GM06990 (cell line): ENCODE measurements at regions not wholly inside any gene's neighbourhood (a gene's known extent, or its start where the extent isn't known, plus 50 kb on each side); places are given as distances from the start of the nearest gene placed in this dataset.

Experiments
- DNase-seq: peaks from one replicate; pipeline ENCODE4 v3.0.0-alpha.2; 2011; ENCODE audit not compliant: insufficient read length; ENCODE audit errors: extremely low read depth
- H3K27me3 ChIP-seq: replicated peaks from 2 replicates; pipeline ENCODE4 v1.6.0; 2011; ENCODE audit warnings: low read length; ENCODE audit not compliant: control insufficient read depth, insufficient read depth
- H3K36me3 ChIP-seq: 2 replicates; pipeline ENCODE4 v1.5.1; 2011; ENCODE audit warnings: low read length; ENCODE audit not compliant: control insufficient read depth, insufficient read depth
- H3K4me3 ChIP-seq: replicated peaks from 2 replicates; pipeline ENCODE4 v1.5.1; 2011; ENCODE audit warnings: low read depth, mild to moderate bottlenecking, control low read depth, low read length
- TF ChIP-seq, protein P1 (sequence below): IDR thresholded peaks from 2 replicates; pipeline ENCODE4 v1.5.1; 2011; ENCODE audit warnings: low read length, control low read depth, mild to moderate bottlenecking, inconsistent platforms; ENCODE audit not compliant: insufficient read depth, poor library complexity, severe bottlenecking

DNA sequence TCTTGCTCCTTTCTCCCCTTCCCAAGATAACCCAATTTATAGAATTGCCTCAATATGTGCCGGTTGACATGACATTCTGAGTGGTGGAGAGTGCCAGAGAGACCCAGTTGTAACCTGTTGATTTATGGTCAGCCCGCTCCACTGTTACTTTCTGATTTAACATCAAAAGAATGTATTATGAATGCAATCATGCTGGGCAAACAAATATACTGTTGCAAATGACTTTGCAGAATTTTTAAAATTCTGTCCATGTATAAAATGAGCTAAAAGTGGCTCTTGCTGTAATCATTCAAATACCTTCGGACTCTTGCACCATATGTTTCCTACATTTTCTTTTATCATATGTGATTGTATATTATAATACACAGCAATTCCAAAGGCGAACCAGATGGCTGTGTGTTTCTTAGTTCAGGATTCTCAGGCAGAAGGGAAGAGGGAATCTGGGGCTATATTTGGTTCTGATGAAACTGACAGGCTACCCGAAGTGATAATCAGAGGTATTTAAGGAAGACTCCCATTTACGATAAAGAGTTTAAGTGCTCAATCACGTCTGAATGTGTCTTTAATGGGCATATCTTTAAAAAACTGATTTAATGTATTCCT, 131.7 kb downstream of the CLCN4 start:
- no peak for DNase-seq
- 0 out of 2 replicates have a peak, but pooled peaks cover 1% of the 10 kb centered on the region for H3K27me3 ChIP-seq
- TF ChIP-seq, protein P1, sequence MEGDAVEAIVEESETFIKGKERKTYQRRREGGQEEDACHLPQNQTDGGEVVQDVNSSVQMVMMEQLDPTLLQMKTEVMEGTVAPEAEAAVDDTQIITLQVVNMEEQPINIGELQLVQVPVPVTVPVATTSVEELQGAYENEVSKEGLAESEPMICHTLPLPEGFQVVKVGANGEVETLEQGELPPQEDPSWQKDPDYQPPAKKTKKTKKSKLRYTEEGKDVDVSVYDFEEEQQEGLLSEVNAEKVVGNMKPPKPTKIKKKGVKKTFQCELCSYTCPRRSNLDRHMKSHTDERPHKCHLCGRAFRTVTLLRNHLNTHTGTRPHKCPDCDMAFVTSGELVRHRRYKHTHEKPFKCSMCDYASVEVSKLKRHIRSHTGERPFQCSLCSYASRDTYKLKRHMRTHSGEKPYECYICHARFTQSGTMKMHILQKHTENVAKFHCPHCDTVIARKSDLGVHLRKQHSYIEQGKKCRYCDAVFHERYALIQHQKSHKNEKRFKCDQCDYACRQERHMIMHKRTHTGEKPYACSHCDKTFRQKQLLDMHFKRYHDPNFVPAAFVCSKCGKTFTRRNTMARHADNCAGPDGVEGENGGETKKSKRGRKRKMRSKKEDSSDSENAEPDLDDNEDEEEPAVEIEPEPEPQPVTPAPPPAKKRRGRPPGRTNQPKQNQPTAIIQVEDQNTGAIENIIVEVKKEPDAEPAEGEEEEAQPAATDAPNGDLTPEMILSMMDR: no peak
- H3K4me3 ChIP-seq: no peak overlapping the region
- H3K36me3 ChIP-seq: no peaks in the 10 kb centered on the region

DNA sequence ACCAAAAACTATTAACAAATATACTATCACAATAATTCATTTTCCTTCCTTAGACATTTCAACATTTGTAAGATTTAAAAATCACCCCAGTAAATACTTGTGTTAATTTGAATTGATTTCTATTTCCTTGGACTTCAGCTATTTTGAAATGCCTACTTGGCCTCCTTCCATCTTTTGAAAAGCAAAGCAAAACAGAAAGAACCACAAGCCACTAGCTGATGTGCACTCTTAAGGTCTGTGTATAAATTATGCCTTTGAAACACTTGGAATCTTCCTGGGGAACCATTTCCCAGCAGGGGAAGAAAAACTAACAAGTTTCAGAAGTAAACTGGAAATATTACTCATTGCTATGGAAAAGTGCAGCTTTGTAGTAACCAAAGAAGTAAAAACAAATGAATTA, 139.8 kb downstream of the CLCN4 start:
- TF ChIP-seq, protein P1: no peak
- H3K4me3 ChIP-seq: no peak overlapping the region
- no peaks in the 10 kb centered on the region for H3K36me3 ChIP-seq
- no peaks in the 10 kb centered on the region for H3K27me3 ChIP-seq
- DNase-seq: no peak

DNA sequence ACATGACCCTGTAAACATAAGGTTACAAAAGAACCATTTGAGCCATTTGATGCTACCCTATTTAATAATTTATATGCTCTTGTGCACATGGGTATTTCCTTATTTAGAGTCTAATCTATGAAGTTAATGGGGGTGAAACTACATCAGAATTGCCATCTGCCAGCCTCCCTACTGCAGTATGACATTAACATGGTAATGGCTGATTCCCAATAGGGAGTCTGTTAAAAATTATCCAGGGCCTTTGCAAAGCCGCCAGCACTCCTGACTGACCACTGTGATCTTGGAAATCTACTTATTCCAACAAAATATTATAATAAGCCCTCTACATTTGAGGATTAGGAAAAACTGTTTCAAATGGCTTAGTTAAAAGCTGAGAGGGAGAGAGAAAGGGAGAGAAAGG, 153.7 kb downstream of the CLCN4 start:
- Histone ChIP-seq H3K27me3 (no peaks in the 10 kb centered on the region), H3K4me3 (no peak overlapping the region), H3K36me3 (no peaks in the 10 kb centered on the region)
- TF ChIP-seq, protein P1: no peak
- no peak for DNase-seq

DNA sequence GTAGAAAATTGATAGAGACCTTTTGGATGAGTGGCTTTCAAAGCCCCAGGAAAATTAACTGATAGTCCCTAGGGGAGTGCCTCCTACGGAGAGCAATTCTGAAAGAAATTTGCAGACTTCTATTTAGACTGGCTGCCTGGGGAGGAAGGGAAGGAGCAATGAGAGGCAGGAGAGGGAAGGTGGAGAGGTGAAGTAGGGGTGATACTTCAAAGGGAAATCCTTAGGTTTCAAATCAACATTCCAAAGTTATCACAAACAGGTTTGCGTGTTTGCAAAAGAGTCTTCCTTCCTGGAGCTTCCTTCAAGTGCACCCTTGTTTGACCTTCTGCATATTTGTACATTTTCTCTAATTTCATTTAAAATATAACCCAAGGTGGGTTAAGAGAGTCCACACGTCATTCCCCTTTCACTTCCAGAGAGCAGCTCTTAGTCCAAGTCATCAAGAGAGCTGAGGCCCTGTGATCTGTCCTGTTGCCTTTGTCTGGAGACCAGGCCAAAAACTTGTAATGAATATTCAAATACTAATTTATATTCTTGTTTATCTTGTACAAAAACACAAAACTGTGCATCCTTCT, 157.8 kb downstream of the CLCN4 start:
- Histone ChIP-seq H3K36me3 (no peaks in the 10 kb centered on the region), H3K4me3 (no peak overlapping the region), H3K27me3 (no peaks in the 10 kb centered on the region; the same call in 1 of the 2 replicates)
- TF ChIP-seq, protein P1: no peak
- no peak for DNase-seq

DNA sequence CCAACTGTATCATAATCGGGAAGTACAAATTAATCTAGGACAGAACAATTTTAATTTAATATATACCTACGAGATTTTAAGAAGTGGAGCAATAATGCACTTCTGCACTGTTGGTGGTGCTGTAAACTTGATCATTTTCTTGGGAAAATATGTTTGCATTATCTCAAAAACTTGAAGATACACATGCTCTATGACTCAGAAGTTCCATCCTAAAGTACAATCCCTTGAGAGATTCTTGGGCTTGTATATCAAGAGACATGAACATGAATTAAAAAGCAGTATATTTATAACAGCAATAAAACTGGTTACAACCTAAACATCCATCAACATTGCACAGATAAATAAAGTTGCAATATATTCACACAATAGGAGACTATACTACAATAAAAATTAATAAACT, 168.8 kb downstream of the CLCN4 start:
- no peak overlapping the region for H3K4me3 ChIP-seq
- TF ChIP-seq, protein P1: no peak
- H3K36me3 ChIP-seq: no peaks in the 10 kb centered on the region
- H3K27me3 ChIP-seq: no peaks in the 10 kb centered on the region; the same call in 1 of the 2 replicates
- DNase-seq: no peak

DNA sequence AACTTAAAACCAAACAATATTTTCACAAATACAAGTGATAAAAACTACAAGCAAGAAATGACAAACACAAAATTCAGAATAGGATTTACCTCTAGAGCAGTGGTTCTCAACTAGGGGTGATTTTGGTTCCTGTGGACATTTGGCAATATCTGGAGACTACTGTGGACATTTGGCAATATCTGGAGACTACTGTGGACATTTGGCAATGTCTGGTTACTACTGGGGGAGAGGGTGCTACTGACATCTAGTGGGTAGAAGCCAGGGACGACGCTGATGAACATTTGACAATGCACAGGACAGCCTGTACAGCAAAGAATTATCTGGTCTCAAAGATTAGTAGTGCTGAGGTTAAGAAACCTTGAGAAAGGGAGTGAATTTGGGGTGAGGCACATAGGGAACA, 169.8 kb downstream of the CLCN4 start:
- no peak for DNase-seq
- H3K4me3 ChIP-seq: no peak overlapping the region
- TF ChIP-seq, protein P1: peak; percentile 38
- no peaks in the 10 kb centered on the region for H3K36me3 ChIP-seq
- H3K27me3 ChIP-seq: no peaks in the 10 kb centered on the region; the same call in 1 of the 2 replicates
